AG09319 (cell line): ENCODE measurements at regions not wholly inside any gene's neighbourhood (a gene's known extent, or its start where the extent isn't known, plus 50 kb on each side); places are given as distances from the start of the nearest gene placed in this dataset.
A peak's percentile ranks its signal among the peaks of the same experiment; 100 is the strongest.
"Not testable (repeated sequence)": the region's sequence is repeated elsewhere in the genome, so short reads cannot be mapped to it uniquely, and the experiment has no call there.

Experiments
- DNase-seq: peaks from one replicate; pipeline ENCODE4 v3.0.0-alpha.2; 2010; ENCODE audit warnings: low read depth; ENCODE audit errors: extremely low read depth
- CTCF ChIP-seq: IDR thresholded peaks from 2 replicates; pipeline ENCODE4 v1.5.1; 2011; ENCODE audit warnings: low read depth, mild to moderate bottlenecking, inconsistent platforms, low read length, moderate library complexity

- TF ChIP-seq CTCF, result no peak
- DNase-seq, result peak; percentile 76
Measured at GRCh38 chr1:56095696-56096665, 483.4 kb downstream of the PLPP3 start.

GRCh38 chr1:56094168-56094567 is 485.2 kb downstream of the PLPP3 start:
- TF ChIP-seq CTCF, result no peak
- DNase-seq, result peak; percentile 60

- no peak for TF ChIP-seq CTCF
- DNase-seq, result no peak
Measured at GRCh38 chr1:56092684-56093570, 486.4 kb downstream of the PLPP3 start.

GRCh38 chr1:56089826-56090225 is 489.5 kb downstream of the PLPP3 start:
- DNase-seq, result not testable (repeated sequence)

- no peak for DNase-seq
- no peak for TF ChIP-seq CTCF
Measured at GRCh38 chr1:56084246-56084645, 495.1 kb downstream of the PLPP3 start.

GRCh38 chr1:56081736-56082135 is 497.6 kb downstream of the PLPP3 start:
- no peak for TF ChIP-seq CTCF
- DNase-seq, result no peak

GRCh38 chr1:56081173-56081572 is 498.2 kb downstream of the PLPP3 start:
- DNase-seq, result peak; percentile 62

More at GRCh38 chr1:56081173-56081572, 498.2 kb downstream of the PLPP3 start:
- TF ChIP-seq CTCF, result no peak
